ENCODE measurements at regions not wholly inside any gene's neighbourhood (a gene's known extent, or its start where the extent isn't known, plus 50 kb on each side); places are given as distances from the start of the nearest gene placed in this dataset.

GRCh38 chr2:78061732-78062131 lies 539.6 kb upstream of the LRRTM4 start:
- Histone ChIP-seq H3K27ac (ENCODE audit: low read length) (no peak overlapping the region), H4K20me1 (ENCODE audit: insufficient read depth, low read length) (no peaks in the 10 kb centered on the region), H2AFZ (ENCODE audit: low read depth, low read length) (no peak overlapping the region), H3K4me3 (ENCODE audit: low read depth in 1 of 2, low read length in 2 of 2) (no peak overlapping the region), H3K79me2 (ENCODE audit: insufficient read depth, low read length) (no peaks in the 10 kb centered on the region), H3K9ac (ENCODE audit: low read depth, low read length) (no peak overlapping the region), H3K4me2 (ENCODE audit: insufficient read depth, low read length) (no peak overlapping the region), H3K4me1 (ENCODE audit: insufficient read depth, low read length) (no peaks in the 10 kb centered on the region), H3K27me3 (ENCODE audit: insufficient read depth, low read length, poor library complexity) (no peaks in the 10 kb centered on the region), H3K9me3 (ENCODE audit: insufficient read depth, low read length, severe bottlenecking) (no peaks in the 10 kb centered on the region), H3K36me3 (ENCODE audit: insufficient read depth, low read length) (no peaks in the 10 kb centered on the region)
- TF ChIP-seq, protein P1, sequence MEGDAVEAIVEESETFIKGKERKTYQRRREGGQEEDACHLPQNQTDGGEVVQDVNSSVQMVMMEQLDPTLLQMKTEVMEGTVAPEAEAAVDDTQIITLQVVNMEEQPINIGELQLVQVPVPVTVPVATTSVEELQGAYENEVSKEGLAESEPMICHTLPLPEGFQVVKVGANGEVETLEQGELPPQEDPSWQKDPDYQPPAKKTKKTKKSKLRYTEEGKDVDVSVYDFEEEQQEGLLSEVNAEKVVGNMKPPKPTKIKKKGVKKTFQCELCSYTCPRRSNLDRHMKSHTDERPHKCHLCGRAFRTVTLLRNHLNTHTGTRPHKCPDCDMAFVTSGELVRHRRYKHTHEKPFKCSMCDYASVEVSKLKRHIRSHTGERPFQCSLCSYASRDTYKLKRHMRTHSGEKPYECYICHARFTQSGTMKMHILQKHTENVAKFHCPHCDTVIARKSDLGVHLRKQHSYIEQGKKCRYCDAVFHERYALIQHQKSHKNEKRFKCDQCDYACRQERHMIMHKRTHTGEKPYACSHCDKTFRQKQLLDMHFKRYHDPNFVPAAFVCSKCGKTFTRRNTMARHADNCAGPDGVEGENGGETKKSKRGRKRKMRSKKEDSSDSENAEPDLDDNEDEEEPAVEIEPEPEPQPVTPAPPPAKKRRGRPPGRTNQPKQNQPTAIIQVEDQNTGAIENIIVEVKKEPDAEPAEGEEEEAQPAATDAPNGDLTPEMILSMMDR (IDR thresholded peaks at IDR 0.05; ENCODE audit: borderline replicate concordance, extremely low read depth, low read length, poor library complexity, severe bottlenecking): no peak
- no peak for TF ChIP-seq EZH2 (IDR thresholded peaks at IDR 0.05; ENCODE audit: borderline replicate concordance, low read depth, low read length, severe bottlenecking)
- ATAC-seq (ENCODE audit: insufficient read depth, low read depth) (no peak), DNase-seq (no peak)

GRCh38 chr2:78063246-78064020 lies 541.3 kb upstream of the LRRTM4 start:
- Histone ChIP-seq H3K27me3 (ENCODE audit: insufficient read depth, low read length, poor library complexity) (no peaks in the 10 kb centered on the region), H3K9me3 (ENCODE audit: insufficient read depth, low read length, severe bottlenecking) (no peaks in the 10 kb centered on the region), H3K4me2 (ENCODE audit: insufficient read depth, low read length) (no peak overlapping the region), H2AFZ (ENCODE audit: low read depth, low read length) (no peak overlapping the region), H3K79me2 (ENCODE audit: insufficient read depth, low read length) (no peaks in the 10 kb centered on the region), H3K4me3 (ENCODE audit: low read depth in 1 of 2, low read length in 2 of 2) (no peak overlapping the region), H3K4me1 (ENCODE audit: insufficient read depth, low read length) (no peaks in the 10 kb centered on the region), H3K9ac (ENCODE audit: low read depth, low read length) (no peak overlapping the region), H3K36me3 (ENCODE audit: insufficient read depth, low read length) (no peaks in the 10 kb centered on the region), H4K20me1 (ENCODE audit: insufficient read depth, low read length) (no peaks in the 10 kb centered on the region), H3K27ac (ENCODE audit: low read length) (no peak overlapping the region)
- ATAC-seq (ENCODE audit: insufficient read depth, low read depth): no peak
- no peak for TF ChIP-seq EZH2 (IDR thresholded peaks at IDR 0.05; ENCODE audit: borderline replicate concordance, low read depth, low read length, severe bottlenecking)
- TF ChIP-seq, protein P1 (IDR thresholded peaks at IDR 0.05; ENCODE audit: borderline replicate concordance, extremely low read depth, low read length, poor library complexity, severe bottlenecking): no peak
- DNase-seq: no peak

GRCh38 chr2:78065366-78065765 lies 543.2 kb upstream of the LRRTM4 start:
- no peak overlapping the region for H3K4me2 ChIP-seq (ENCODE audit: insufficient read depth, low read length)
- H2AFZ ChIP-seq (ENCODE audit: low read depth, low read length): no peak overlapping the region
- H3K4me1 ChIP-seq (ENCODE audit: insufficient read depth, low read length): no peaks in the 10 kb centered on the region
- H3K9me3 ChIP-seq (ENCODE audit: insufficient read depth, low read length, severe bottlenecking): no peaks in the 10 kb centered on the region
- DNase-seq (no peak), ATAC-seq (ENCODE audit: insufficient read depth, low read depth) (no peak)
- no peaks in the 10 kb centered on the region for H3K36me3 ChIP-seq (ENCODE audit: insufficient read depth, low read length)
- H3K79me2 ChIP-seq (ENCODE audit: insufficient read depth, low read length): no peaks in the 10 kb centered on the region
- H4K20me1 ChIP-seq (ENCODE audit: insufficient read depth, low read length): no peaks in the 10 kb centered on the region
- H3K27me3 ChIP-seq (ENCODE audit: insufficient read depth, low read length, poor library complexity): no peaks in the 10 kb centered on the region
- TF ChIP-seq EZH2 (IDR thresholded peaks at IDR 0.05; ENCODE audit: borderline replicate concordance, low read depth, low read length, severe bottlenecking): no peak
- TF ChIP-seq, protein P1 (IDR thresholded peaks at IDR 0.05; ENCODE audit: borderline replicate concordance, extremely low read depth, low read length, poor library complexity, severe bottlenecking): no peak
- H3K4me3 ChIP-seq (ENCODE audit: low read depth in 1 of 2, low read length in 2 of 2): no peak overlapping the region
- no peak overlapping the region for H3K27ac ChIP-seq (ENCODE audit: low read length)
- H3K9ac ChIP-seq (ENCODE audit: low read depth, low read length): no peak overlapping the region

All from DND-41 (cell line).